ENCODE measurements at regions not wholly inside any gene's neighbourhood (a gene's known extent, or its start where the extent isn't known, plus 50 kb on each side); places are given as distances from the start of the nearest gene placed in this dataset.

DNA sequence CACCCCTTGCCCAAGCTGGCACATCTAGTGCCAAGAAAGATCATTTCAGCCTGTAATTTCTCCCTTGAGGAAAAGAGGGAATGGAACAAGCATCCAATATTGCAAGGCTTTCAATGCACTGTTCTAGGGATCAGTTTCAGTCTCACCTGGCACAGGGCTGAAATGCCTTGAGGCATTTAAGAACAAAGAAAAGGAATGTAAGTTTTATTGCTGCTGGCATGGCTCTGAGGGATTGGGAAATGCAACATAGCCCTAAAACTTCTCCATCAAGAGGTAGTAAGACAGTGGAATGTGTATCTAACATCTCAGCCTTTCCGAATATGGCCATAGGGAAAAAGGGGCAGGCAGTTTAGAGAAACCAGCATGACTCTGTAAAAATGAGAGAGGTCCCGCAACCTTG is 732.6 kb upstream of the LCORL start:
- TF ChIP-seq CTCF (IDR thresholded peaks at IDR 0.05; ENCODE audit: insufficient read depth, low read length, poor library complexity, severe bottlenecking), result no peak
- Histone ChIP-seq H3K27me3 (replicated peaks; ENCODE audit: control insufficient read depth, insufficient read depth, low read length) (no peaks in the 10 kb centered on the region), H3K4me3 (replicated peaks; ENCODE audit: low read depth, low read length) (no peak overlapping the region), H3K36me3 (ENCODE audit: control insufficient read depth, insufficient read depth, low read length) (no peaks in the 10 kb centered on the region)
- no peak for DNase-seq (ENCODE audit: extremely low read depth, insufficient read length)

- Histone ChIP-seq H3K36me3 (ENCODE audit: control insufficient read depth, insufficient read depth, low read length) (no peaks in the 10 kb centered on the region), H3K4me3 (replicated peaks; ENCODE audit: low read depth, low read length) (no peak overlapping the region), H3K27me3 (replicated peaks; ENCODE audit: control insufficient read depth, insufficient read depth, low read length) (no peaks in the 10 kb centered on the region)
- TF ChIP-seq CTCF (IDR thresholded peaks at IDR 0.05; ENCODE audit: insufficient read depth, low read length, poor library complexity, severe bottlenecking), result no peak
- DNase-seq (ENCODE audit: extremely low read depth, insufficient read length), result no peak
Measured at GRCh38 chr4:18751083-18751482, 729.5 kb upstream of the LCORL start.

DNA sequence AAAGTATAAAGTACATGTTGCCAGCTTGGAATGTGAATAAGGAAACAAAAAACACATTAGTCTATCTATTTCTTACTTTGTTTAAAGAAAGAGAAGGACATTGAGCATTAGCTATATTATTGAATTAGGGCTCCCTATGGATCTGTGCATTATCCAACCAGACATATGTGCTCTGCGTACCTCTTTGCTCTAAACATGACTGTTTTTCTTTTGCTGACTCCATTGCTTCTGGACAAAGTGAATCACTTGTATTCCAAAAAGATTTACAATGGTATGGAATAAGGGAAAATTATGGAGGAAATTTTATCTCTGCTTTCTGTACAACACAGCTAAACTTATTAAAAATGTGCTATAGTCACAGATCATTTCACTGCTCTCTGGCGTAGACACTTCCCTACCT is 727.8 kb upstream of the LCORL start:
- Histone ChIP-seq H3K27me3 (replicated peaks; ENCODE audit: control insufficient read depth, insufficient read depth, low read length) (no peaks in the 10 kb centered on the region), H3K36me3 (ENCODE audit: control insufficient read depth, insufficient read depth, low read length) (no peaks in the 10 kb centered on the region), H3K4me3 (replicated peaks; ENCODE audit: low read depth, low read length) (no peak overlapping the region)
- TF ChIP-seq CTCF (IDR thresholded peaks at IDR 0.05; ENCODE audit: insufficient read depth, low read length, poor library complexity, severe bottlenecking), result no peak
- DNase-seq (ENCODE audit: extremely low read depth, insufficient read length), result no peak

GRCh38 chr4:18736551-18736950 is 715.0 kb upstream of the LCORL start:
- Histone ChIP-seq H3K4me3 (replicated peaks; ENCODE audit: low read depth, low read length) (no peak overlapping the region), H3K27me3 (replicated peaks; ENCODE audit: control insufficient read depth, insufficient read depth, low read length) (no peaks in the 10 kb centered on the region), H3K36me3 (ENCODE audit: control insufficient read depth, insufficient read depth, low read length) (no peaks in the 10 kb centered on the region)
- no peak for TF ChIP-seq CTCF (IDR thresholded peaks at IDR 0.05; ENCODE audit: insufficient read depth, low read length, poor library complexity, severe bottlenecking)
- no peak for DNase-seq (ENCODE audit: extremely low read depth, insufficient read length)

DNA sequence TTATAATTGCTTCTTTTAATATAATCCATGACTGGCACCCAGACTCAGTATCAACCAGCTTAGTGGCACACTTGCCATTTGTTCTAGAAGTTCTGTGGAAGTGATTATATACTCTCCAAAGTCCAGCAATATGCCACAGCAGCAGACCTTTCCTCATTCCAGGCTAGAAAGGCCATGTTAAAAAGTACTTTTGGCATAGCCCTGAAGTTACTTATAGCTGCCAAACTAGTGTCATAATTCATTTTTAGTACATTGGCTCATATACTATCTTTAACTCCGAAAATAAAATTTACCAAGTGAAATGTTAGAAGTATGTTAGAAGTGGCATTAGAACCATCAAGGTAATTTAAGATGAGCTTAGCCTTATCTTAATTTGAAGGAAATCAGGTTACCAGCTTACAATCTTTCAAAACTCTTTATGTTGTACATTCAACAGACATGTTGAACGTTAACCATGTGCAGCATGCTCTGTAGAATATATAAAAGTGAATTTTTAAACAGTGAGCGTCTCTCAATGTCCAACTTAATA is 714.2 kb upstream of the LCORL start:
- no peak for TF ChIP-seq CTCF (IDR thresholded peaks at IDR 0.05; ENCODE audit: insufficient read depth, low read length, poor library complexity, severe bottlenecking)
- no peak for DNase-seq (ENCODE audit: extremely low read depth, insufficient read length)
- no peaks in the 10 kb centered on the region for H3K27me3 ChIP-seq (replicated peaks; ENCODE audit: control insufficient read depth, insufficient read depth, low read length)
- H3K4me3 ChIP-seq (replicated peaks; ENCODE audit: low read depth, low read length), result no peak overlapping the region
- no peaks in the 10 kb centered on the region for H3K36me3 ChIP-seq (ENCODE audit: control insufficient read depth, insufficient read depth, low read length)

DNA sequence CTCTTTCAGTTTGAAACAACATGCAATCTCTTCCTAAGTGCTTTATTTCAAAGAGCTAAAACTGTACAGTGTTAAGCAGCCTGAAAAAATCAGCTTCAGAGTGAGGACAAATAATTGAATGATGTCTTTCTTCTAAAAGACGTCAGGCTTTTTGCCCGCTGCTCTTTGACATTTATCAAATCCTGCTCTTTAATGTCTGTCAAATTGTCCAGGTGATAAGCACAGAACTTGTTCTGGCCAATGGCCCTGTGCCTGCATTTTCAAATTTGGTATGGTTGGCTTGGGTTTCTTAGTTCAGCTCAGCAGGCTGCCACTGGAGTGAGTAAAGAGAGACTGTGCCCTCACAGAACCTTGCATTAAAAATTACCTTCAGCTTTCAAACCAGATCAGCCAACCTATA is 712.9 kb upstream of the LCORL start:
- Histone ChIP-seq H3K4me3 (replicated peaks; ENCODE audit: low read depth, low read length) (no peak overlapping the region), H3K27me3 (replicated peaks; ENCODE audit: control insufficient read depth, insufficient read depth, low read length) (no peaks in the 10 kb centered on the region), H3K36me3 (ENCODE audit: control insufficient read depth, insufficient read depth, low read length) (no peaks in the 10 kb centered on the region)
- no peak for TF ChIP-seq CTCF (IDR thresholded peaks at IDR 0.05; ENCODE audit: insufficient read depth, low read length, poor library complexity, severe bottlenecking)
- no peak for DNase-seq (ENCODE audit: extremely low read depth, insufficient read length)

All from GM06990 (cell line).